HG02938 (cell line): ENCODE measurements at regions not wholly inside any gene's neighbourhood (a gene's known extent, or its start where the extent isn't known, plus 50 kb on each side); places are given as distances from the start of the nearest gene placed in this dataset.
"Not testable (repeated sequence)": the region's sequence is repeated elsewhere in the genome, so short reads cannot be mapped to it uniquely, and the experiment has no call there.

Experiments used
- ATAC-seq: cut with Tn5 transposase; IDR thresholded peaks from one replicate; pipeline ENCODE4 v1.9.1; 2021; ENCODE audit warnings: mild to moderate bottlenecking, moderate library complexity; ENCODE audit not compliant: unreplicated experiment

GRCh38 chr18:64752707-64753106, 603.8 kb upstream of the LINC00305 start:
- no peak for ATAC-seq

- ATAC-seq, result no peak
Measured at GRCh38 chr18:64749884-64750283, 601.0 kb upstream of the LINC00305 start.

DNA sequence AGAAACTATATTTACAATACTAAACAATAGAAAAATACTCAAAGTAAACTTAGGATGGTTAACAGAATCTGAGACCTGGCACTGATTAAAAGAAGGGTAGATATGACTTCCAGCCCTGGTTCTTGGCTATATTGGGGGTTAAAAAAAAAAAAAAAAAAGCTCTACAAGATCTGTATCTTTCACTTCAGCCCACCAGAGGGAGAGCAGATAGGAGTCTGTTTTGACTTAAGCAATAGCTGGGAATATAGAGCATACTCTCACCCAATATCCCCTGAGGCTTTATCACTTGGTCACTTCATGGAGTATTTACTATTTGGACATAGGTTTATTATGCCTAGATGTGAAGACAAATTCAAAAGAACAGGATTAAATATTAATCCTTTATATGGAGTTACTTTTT, 598.9 kb upstream of the LINC00305 start:
- ATAC-seq, result no peak

- no peak for ATAC-seq
Measured at GRCh38 chr18:64742898-64743297, 594.0 kb upstream of the LINC00305 start.

- ATAC-seq, result no peak
Measured at GRCh38 chr18:64734063-64734462, 585.2 kb upstream of the LINC00305 start.

DNA sequence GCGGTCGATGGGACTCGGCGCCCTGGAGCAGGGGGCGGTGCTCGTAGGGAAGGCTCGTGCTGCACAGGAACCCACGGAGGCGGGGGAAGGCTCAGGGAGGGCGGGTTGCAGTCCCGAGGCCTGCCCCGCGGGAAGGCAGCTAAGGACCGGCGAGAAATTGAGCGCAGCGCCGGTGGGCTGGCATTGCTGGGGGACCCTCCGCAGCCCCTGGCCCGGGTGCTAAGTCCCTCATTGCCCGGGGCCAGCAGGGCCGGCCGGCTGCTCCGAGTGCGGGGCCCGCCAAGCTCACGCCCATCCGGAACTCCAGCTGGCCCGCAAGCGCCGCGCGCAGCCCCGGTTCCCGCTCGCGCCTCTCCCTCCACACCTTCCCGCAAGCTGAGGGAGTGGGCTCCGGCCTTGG, 576.8 kb upstream of the LINC00305 start:
- ATAC-seq, result not testable (repeated sequence)

- ATAC-seq, result no peak
Measured at GRCh38 chr18:64720781-64721464, 572.0 kb upstream of the LINC00305 start.

GRCh38 chr18:64718808-64719207, 569.9 kb upstream of the LINC00305 start:
- ATAC-seq, result no peak

DNA sequence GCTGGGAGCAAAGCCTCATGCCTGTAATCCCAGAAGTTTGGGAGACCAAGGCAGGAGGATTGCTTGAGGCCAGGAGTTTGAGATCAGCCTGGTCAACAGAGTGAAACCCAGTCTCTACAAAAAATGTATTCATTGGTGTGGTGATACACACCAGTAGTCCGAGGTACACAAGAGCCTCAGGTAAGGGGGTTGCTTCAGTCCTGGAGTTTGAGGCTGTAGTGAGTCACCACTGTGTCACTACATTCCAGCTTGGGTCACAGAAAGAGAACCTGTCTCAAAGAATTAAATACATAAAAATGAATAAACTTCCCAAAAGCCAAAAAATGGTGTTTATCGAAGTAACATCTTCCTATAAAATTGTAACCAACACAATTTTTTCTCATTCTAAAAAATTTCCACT, 568.1 kb upstream of the LINC00305 start:
- no peak for ATAC-seq

GRCh38 chr18:64714086-64714485, 565.2 kb upstream of the LINC00305 start:
- no peak for ATAC-seq

GRCh38 chr18:64713284-64713683, 564.4 kb upstream of the LINC00305 start:
- ATAC-seq, result peak; percentile 98

DNA sequence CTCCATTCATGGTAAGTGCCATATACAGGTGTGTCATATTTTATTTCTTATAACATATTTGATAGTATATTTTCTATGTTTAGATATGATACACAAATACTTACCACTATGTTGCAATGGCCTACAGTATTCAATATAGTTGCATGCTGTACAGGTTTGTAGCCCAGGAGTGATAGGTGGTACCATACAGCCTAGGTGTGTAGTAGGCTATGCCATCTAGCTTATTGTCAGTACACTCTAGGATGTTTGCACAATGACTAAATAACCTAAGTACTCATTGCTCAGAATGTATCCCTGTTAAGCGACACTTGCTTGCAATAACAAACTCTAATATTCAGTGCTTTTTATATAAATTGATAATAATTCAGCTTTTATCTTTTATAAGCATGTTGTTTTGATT, 563.1 kb upstream of the LINC00305 start:
- ATAC-seq, result no peak

- no peak for ATAC-seq
Measured at GRCh38 chr18:64710105-64710861, 561.4 kb upstream of the LINC00305 start.

DNA sequence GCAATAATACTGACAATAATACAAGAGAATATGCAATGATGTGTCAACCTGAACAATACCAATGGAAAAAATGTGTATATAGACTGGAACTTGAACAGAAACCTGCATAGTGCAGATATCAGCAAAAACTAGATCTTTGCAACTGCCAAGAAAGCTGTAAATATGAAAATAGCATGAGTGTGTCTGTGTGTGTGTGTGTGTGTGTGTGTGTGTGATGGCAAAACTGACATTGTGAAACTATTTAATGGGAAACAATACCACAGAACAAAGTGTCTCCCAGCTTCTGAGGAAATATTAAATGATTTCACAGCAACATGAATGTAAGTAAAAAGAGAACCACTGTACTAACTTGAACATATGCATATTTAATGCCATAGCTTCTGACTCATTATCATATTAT, 558.2 kb upstream of the LINC00305 start:
- ATAC-seq, result no peak

DNA sequence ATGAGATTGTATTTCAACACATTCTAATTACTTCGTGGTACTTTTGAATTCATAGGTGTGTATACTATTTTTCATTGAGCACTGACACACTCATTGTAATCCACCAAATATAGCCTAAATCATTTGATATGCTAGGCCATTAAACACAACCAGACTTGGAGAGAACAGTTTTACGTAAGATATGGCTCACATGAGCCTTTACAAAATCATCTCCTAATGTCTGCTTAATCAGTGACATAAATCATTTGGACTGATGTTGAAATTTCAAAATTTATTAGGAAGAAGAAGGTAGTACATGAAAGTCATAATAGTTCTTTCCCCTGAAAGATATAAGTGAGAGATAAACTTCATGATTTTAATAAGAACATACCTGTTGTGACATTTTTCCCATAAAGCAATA, 550.2 kb upstream of the LINC00305 start:
- no peak for ATAC-seq

- ATAC-seq, result no peak
Measured at GRCh38 chr18:64695851-64696553, 547.1 kb upstream of the LINC00305 start.

GRCh38 chr18:64693766-64694165, 544.9 kb upstream of the LINC00305 start:
- ATAC-seq, result no peak

DNA sequence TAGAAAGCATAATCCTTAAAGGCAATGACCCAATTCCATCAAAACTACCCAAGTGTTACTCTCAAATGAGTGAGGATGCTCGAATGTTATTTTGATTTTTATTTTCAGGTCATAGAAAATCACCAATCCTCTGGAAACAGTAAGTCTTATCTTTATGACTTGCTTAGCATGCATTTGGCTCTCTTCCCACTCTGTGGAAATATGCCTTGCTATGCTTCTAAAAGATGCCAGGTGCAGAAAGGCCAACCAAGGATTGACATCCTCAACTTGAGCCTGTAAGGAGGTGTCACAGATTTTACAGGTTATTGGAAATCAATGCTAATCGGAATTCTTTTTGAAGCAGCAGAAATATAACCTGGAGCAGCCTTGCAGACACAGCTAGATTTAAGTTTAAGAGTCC, 543.9 kb upstream of the LINC00305 start:
- ATAC-seq, result no peak

DNA sequence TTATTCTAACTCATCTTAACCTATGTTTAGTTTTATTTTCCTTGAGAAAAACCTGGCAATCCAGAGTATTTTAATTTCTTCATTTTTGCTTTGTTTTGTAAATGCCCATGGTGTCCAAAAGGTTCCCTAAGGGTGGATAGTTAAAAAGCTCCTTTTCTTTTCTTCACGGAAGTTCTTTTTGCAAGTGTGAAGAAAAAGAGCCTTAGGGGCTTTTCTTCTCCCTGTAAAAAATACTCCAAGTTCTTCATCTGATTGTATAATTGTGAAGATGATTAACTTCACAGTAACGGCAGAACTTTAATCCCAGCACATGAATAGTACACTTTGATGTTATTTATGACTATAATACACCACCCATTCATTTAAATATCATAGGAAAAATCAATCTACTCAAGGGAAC, 530.2 kb upstream of the LINC00305 start:
- ATAC-seq, result no peak

- no peak for ATAC-seq
Measured at GRCh38 chr18:64678048-64678447, 529.2 kb upstream of the LINC00305 start.

DNA sequence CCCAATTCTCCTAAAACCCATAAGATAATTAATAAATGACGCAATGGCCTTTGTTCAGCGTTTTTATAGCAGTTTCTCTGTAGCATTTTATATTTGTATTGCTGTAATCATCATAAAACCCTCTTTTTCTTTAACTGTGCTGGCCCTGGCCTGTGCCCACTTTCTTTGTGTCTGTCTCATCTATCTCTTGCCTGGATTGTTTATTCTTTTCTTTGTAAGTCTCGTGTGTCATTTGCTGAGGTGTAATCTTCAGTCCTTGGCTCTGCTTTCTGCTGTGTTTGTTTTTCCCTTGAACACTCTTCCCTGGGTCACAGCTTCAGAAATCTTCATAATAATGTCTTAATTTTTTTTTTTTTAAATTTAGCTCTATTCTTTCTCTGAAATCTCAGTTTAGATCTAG, 525.8 kb upstream of the LINC00305 start:
- no peak for ATAC-seq

- ATAC-seq, result not testable (repeated sequence)
Measured at GRCh38 chr18:64671293-64671692, 522.4 kb upstream of the LINC00305 start.
